ENCODE measurements at regions not wholly inside any gene's neighbourhood (a gene's known extent, or its start where the extent isn't known, plus 50 kb on each side); places are given as distances from the start of the nearest gene placed in this dataset.

GRCh38 chrX:109252789-109253188 is 229.1 kb downstream of the GUCY2F start:
- no peak overlapping the region for H3K27ac ChIP-seq
- DNase-seq (no peak), ATAC-seq (no peak), FAIRE-seq (no peak)
- WGBS, 2 donors: 64 to 68% methylated on average over 2 of the region's 2 CpGs
- no peaks in the 10 kb centered on the region for H3K27me3 ChIP-seq
- no peaks in the 10 kb centered on the region for H3K4me1 ChIP-seq
- H3K9me3 ChIP-seq: no peaks in the 10 kb centered on the region
- H3K36me3 ChIP-seq: no peaks in the 10 kb centered on the region
- no peak overlapping the region for H3K4me3 ChIP-seq
- no peak for TF ChIP-seq CTCF (IDR thresholded peaks at IDR 0.05)
- intact Hi-C loops (cut with DNase I): no loop called here

- 0% methylated on average over 1 of the region's 1 CpG for WGBS, 2 donors
- H3K4me1 ChIP-seq: no peaks in the 10 kb centered on the region
- no peak for ATAC-seq
- H3K9me3 ChIP-seq: no peaks in the 10 kb centered on the region
- no peaks in the 10 kb centered on the region for H3K36me3 ChIP-seq
- intact Hi-C loops (cut with DNase I): no loop called here
- H3K27ac ChIP-seq: no peak overlapping the region
- no peak for TF ChIP-seq CTCF (IDR thresholded peaks at IDR 0.05)
- H3K27me3 ChIP-seq: peaks cover 0 to 4% (median 2%) of the 10 kb centered on the region in 4 donors
- FAIRE-seq: no peak
- H3K4me3 ChIP-seq: no peak overlapping the region
- DNase-seq: no peak
These were observed 263.1 kb downstream of the GUCY2F start for GRCh38 chrX:109218761-109219160.

DNA sequence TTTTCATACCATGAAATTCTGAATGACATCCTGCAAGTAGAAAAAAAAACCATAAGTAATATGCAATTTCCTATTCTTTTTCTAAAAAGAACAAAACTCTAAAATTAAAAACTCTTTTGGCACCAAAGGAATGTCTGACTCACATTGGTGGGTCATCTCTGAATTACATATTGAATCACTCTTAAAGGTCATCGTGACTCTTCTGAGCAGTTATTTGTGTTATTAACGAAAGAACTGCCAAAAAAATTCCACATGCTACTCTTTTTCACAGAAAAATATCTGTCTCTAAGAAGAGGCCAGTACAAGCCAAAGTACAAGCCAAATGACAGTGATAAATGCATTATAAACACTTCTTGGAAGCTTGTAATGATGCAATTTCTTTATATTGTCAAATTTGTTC is 282.2 kb downstream of the GUCY2F start:
- H3K36me3 ChIP-seq: no peaks in the 10 kb centered on the region
- 28 to 45% methylated on average over 2 of the region's 2 CpGs for WGBS, 2 donors
- H3K27me3 ChIP-seq: peaks cover 0 to 5% (median 0%) of the 10 kb centered on the region in 4 donors
- no peak for TF ChIP-seq CTCF (IDR thresholded peaks at IDR 0.05)
- no peak overlapping the region for H3K4me3 ChIP-seq
- H3K4me1 ChIP-seq: no peaks in the 10 kb centered on the region
- intact Hi-C loops (cut with DNase I): no loop called here
- H3K9me3 ChIP-seq: no peaks in the 10 kb centered on the region
- ATAC-seq (no peak), FAIRE-seq (no peak), DNase-seq (no peak)
- no peak overlapping the region for H3K27ac ChIP-seq

DNA sequence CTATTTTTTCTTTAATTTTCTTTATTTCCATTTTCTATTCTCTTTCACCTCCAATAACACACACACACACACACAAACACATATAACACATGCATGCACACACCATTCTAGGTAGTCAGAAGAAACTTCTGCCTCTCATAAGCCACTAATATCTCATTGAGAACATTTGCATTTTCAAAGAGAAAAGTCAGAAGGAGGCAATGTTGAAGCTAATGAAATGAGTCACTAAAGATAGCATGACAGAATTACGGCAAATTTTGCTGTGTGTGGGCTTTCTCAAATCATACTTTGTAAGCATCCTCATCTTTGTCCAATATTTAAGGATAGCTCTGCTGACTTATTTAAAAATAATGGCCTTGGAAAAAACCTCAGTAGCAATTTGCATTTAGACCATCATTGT is 291.3 kb downstream of the GUCY2F start:
- peaks cover 0 to 16% (median 4%) of the 10 kb centered on the region in 4 donors for H3K27me3 ChIP-seq
- no peak for ATAC-seq

More for the DNA sequence above, 291.3 kb downstream of the GUCY2F start:
- intact Hi-C loops (cut with DNase I): no loop called here
- H3K4me3 ChIP-seq: no peak overlapping the region
- H3K36me3 ChIP-seq: no peaks in the 10 kb centered on the region
- 74 to 84% methylated on average over 1 of the region's 1 CpG for WGBS, 2 donors
- no peak for TF ChIP-seq CTCF (IDR thresholded peaks at IDR 0.05)
- FAIRE-seq: no peak
- no peaks in the 10 kb centered on the region for H3K4me1 ChIP-seq
- no peak for DNase-seq
- H3K27ac ChIP-seq: no peak overlapping the region
- no peaks in the 10 kb centered on the region for H3K9me3 ChIP-seq

Measured in pancreas (tissue), 10 donors.